Astrocyte (in vitro differentiated cells and primary cell): ENCODE measurements at regions not wholly inside any gene's neighbourhood (a gene's known extent, or its start where the extent isn't known, plus 50 kb on each side); places are given as distances from the start of the nearest gene placed in this dataset.

Experiments
- DNase-seq: peaks from one replicate; pipeline ENCODE4 v3.0.0-alpha.2; 2010; ENCODE audit warnings: low read depth
- FAIRE-seq: peaks from 2 replicates; lab custom pipeline; 2011; peaks lifted over from hg19 to GRCh38; lab: Jason Lieb, UNC
- H2AFZ ChIP-seq: 2 replicates; pipeline ENCODE4 v1.6.0; 2012; ENCODE audit warnings: low read depth, low read length, inconsistent platforms
- H3K27ac ChIP-seq: 2 replicates; pipeline ENCODE4 v1.5.1; 2011; ENCODE audit warnings: low read depth, low read length, inconsistent platforms
- H3K27me3 ChIP-seq: 2 replicates; pipeline ENCODE4 v1.6.0; 2011; ENCODE audit warnings: low read length, inconsistent platforms; ENCODE audit not compliant: insufficient read depth
- H3K36me3 ChIP-seq: 2 replicates; pipeline ENCODE4 v1.5.1; 2011; ENCODE audit warnings: low read length, inconsistent platforms; ENCODE audit not compliant: insufficient read depth
- H3K4me1 ChIP-seq: 2 replicates; pipeline ENCODE4 v1.5.1; 2011; ENCODE audit warnings: low read length, inconsistent platforms; ENCODE audit not compliant: insufficient read depth
- H3K4me2 ChIP-seq: 2 replicates; pipeline ENCODE4 v1.6.0; 2012; ENCODE audit warnings: low read length, inconsistent platforms
- H3K4me3 ChIP-seq: 2 replicates; pipeline ENCODE4 v1.5.1; 2011; ENCODE audit warnings: low read depth, mild to moderate bottlenecking, low read length, inconsistent platforms; ENCODE audit not compliant: insufficient read depth
- H3K79me2 ChIP-seq: 2 replicates; pipeline ENCODE4 v1.6.0; 2012; ENCODE audit warnings: mild to moderate bottlenecking, low read length, inconsistent platforms; ENCODE audit not compliant: insufficient read depth
- H3K9ac ChIP-seq: 2 replicates; pipeline ENCODE4 v1.6.0; 2012; ENCODE audit warnings: mild to moderate bottlenecking, low read length, inconsistent platforms
- H3K9me3 ChIP-seq: 2 replicates; pipeline ENCODE4 v1.5.1; 2012; ENCODE audit warnings: low read depth, mild to moderate bottlenecking, low read length, inconsistent platforms; ENCODE audit not compliant: insufficient read depth
- H4K20me1 ChIP-seq: 2 replicates; pipeline ENCODE4 v1.6.0; 2012; ENCODE audit warnings: low read length, inconsistent platforms; ENCODE audit not compliant: insufficient read depth
- H3K27ac Mint-ChIP-seq: one replicate; pipeline ENCODE4 v1.8.0; 2021; ENCODE audit warnings: mild to moderate bottlenecking, mixed read lengths; ENCODE audit not compliant: unreplicated experiment
- H3K27me3 Mint-ChIP-seq: one replicate; pipeline ENCODE4 v1.8.0; 2021; ENCODE audit warnings: low read depth, mixed read lengths; ENCODE audit not compliant: unreplicated experiment
- H3K36me3 Mint-ChIP-seq: one replicate; pipeline ENCODE4 v1.8.0; 2021; ENCODE audit warnings: low read depth, mixed read lengths; ENCODE audit not compliant: unreplicated experiment
- H3K4me1 Mint-ChIP-seq: one replicate; pipeline ENCODE4 v1.8.0; 2021; ENCODE audit warnings: low read depth, mixed read lengths; ENCODE audit not compliant: unreplicated experiment
- H3K4me3 Mint-ChIP-seq: one replicate; pipeline ENCODE4 v1.8.0; 2021; ENCODE audit warnings: mild to moderate bottlenecking, moderate library complexity, mixed read lengths; ENCODE audit not compliant: unreplicated experiment
- H3K9me3 Mint-ChIP-seq: one replicate; pipeline ENCODE4 v1.8.0; 2021; ENCODE audit warnings: mild to moderate bottlenecking, mixed read lengths; ENCODE audit not compliant: unreplicated experiment
- CTCF ChIP-seq: IDR thresholded peaks from 2 replicates; pipeline ENCODE4 v1.5.1; 2011; ENCODE audit warnings: low read depth, mild to moderate bottlenecking, inconsistent platforms, low read length, moderate library complexity; ENCODE audit not compliant: insufficient read depth
- EZH2 ChIP-seq: IDR thresholded peaks from 2 replicates; pipeline ENCODE4 v1.6.1; 2012; ENCODE audit warnings: mild to moderate bottlenecking, low read length, inconsistent platforms; ENCODE audit not compliant: insufficient read depth

DNA sequence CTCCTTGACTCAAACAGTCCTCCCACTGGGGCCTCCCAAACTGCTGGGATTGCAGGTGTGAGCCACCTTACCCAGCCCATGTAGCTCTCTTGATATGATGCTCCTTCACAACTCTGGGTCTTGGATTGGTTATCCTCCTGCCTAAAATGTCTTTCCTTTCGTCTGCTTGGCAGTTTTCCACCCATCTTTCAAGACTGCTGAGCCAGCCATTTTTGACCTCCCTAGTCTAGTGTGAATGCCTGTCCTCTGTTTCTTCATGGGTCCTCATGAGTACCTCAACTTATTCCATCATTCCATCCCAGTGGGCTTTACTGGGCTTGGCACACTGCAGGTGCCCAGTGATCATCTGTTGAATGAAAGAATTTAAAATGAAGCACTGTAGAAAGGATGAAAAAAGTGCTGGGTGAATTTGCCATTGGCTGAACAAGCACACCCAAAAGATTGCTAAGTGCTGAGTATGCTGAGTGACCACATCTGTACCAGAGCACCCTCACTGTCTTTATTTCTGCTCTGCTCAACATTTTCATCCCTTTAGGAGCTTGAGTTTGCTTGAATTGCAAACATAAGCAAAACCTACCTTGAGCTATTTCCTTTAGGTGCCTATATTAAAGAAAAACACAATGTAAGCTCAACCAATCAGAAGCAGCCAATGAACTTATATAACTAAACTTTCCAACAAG lies 84.8 kb upstream of the FAM169A start:
- H3K27me3 ChIP-seq = no peaks in the 10 kb centered on the region
- no peak overlapping the region for H3K4me3 Mint-ChIP-seq
- H3K27ac ChIP-seq = no peak overlapping the region
- no peak overlapping the region for H3K4me2 ChIP-seq
- no peaks in the 10 kb centered on the region for H3K36me3 Mint-ChIP-seq
- H3K4me1 ChIP-seq = peaks cover 40% of the 10 kb centered on the region
- no peak for DNase-seq
- no peak for TF ChIP-seq CTCF
- no peak for TF ChIP-seq EZH2
- no peaks in the 10 kb centered on the region for H3K36me3 ChIP-seq
- H3K9me3 Mint-ChIP-seq = peaks cover 10% of the 10 kb centered on the region
- H2AFZ ChIP-seq = no peak overlapping the region
- H3K27me3 Mint-ChIP-seq = no peaks in the 10 kb centered on the region
- no peak overlapping the region for H3K27ac Mint-ChIP-seq
- no peaks in the 10 kb centered on the region for H3K79me2 ChIP-seq
- H3K4me1 Mint-ChIP-seq = peaks cover 45% of the 10 kb centered on the region
- FAIRE-seq = no peak
- no peaks in the 10 kb centered on the region for H4K20me1 ChIP-seq
- no peak overlapping the region for H3K9ac ChIP-seq
- no peaks in the 10 kb centered on the region for H3K9me3 ChIP-seq
- H3K4me3 ChIP-seq = no peak overlapping the region

GRCh38 chr5:74949976-74950375 lies 83.8 kb upstream of the FAM169A start:
- H3K79me2 ChIP-seq = no peaks in the 10 kb centered on the region
- peaks cover 34% of the 10 kb centered on the region for H3K4me1 ChIP-seq
- Mint-ChIP-seq H3K27ac (peak overlapping the region; percentile 83), H3K36me3 (no peaks in the 10 kb centered on the region), H3K4me1 (peaks cover 50% of the 10 kb centered on the region), H3K4me3 (no peak overlapping the region), H3K9me3 (peaks cover 4% of the 10 kb centered on the region), H3K27me3 (no peaks in the 10 kb centered on the region)
- no peak overlapping the region for H3K4me3 ChIP-seq
- H3K36me3 ChIP-seq = no peaks in the 10 kb centered on the region
- FAIRE-seq (no peak), DNase-seq (no peak)
- no peaks in the 10 kb centered on the region for H3K27me3 ChIP-seq
- no peak overlapping the region for H3K9ac ChIP-seq
- no peaks in the 10 kb centered on the region for H4K20me1 ChIP-seq
- no peak for TF ChIP-seq EZH2
- TF ChIP-seq CTCF = no peak
- peak overlapping the region; percentile 41 for H3K27ac ChIP-seq
- H3K4me2 ChIP-seq = no peak overlapping the region
- no peak overlapping the region for H2AFZ ChIP-seq
- no peaks in the 10 kb centered on the region for H3K9me3 ChIP-seq

GRCh38 chr5:74948031-74948546 lies 81.9 kb upstream of the FAM169A start:
- Mint-ChIP-seq H3K4me3 (no peak overlapping the region), H3K36me3 (no peaks in the 10 kb centered on the region), H3K4me1 (peaks cover 39% of the 10 kb centered on the region), H3K27ac (peak overlapping the region; percentile 43), H3K27me3 (peaks cover 4% of the 10 kb centered on the region), H3K9me3 (no peaks in the 10 kb centered on the region)
- Histone ChIP-seq H3K9me3 (no peaks in the 10 kb centered on the region), H3K9ac (no peak overlapping the region), H3K4me1 (peaks cover 18% of the 10 kb centered on the region), H3K27me3 (no peaks in the 10 kb centered on the region), H2AFZ (peak overlapping the region; percentile 18), H3K4me2 (peak overlapping the region; percentile 40), H4K20me1 (no peaks in the 10 kb centered on the region), H3K27ac (peak overlapping the region; percentile 27), H3K4me3 (no peak overlapping the region), H3K79me2 (no peaks in the 10 kb centered on the region), H3K36me3 (no peaks in the 10 kb centered on the region)
- TF ChIP-seq EZH2 (no peak), CTCF (no peak)
- FAIRE-seq (no peak), DNase-seq (no peak)
